ENCODE measurements at regions not wholly inside any gene's neighbourhood (a gene's known extent, or its start where the extent isn't known, plus 50 kb on each side); places are given as distances from the start of the nearest gene placed in this dataset.

DNA sequence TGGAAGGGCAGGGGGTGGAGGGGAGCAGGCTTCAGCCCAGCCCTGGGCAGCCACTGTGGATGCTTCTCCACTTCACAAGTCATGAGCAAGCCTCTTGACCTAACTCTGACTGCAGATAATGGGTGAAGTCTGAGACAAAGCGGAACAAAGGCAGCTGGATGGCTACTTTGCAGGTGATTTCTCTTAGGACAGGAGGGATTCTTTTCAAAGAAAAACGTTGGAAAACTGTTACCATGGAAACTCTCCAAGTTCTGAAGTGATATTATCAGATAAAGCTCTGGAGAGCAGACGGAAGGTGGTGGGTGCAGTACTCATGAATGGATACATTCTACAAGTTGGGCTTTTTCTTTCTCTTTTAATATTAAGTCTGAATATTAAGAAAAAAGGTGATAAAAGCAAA is 254.2 kb upstream of the SLCO3A1 start:
- no peak overlapping the region for H3K27ac ChIP-seq
- no peak for ATAC-seq (replicated peaks in 6 of 8)
- WGBS, 10 experiments: 20 to 93% (median 62%) methylated on average over 2 to 3 of the region's 3 CpGs
- peaks cover 2 to 4% of the 10 kb centered on the region in 2 donors for H3K4me1 ChIP-seq (replicated peaks in 1 of 2)
- no peak overlapping the region for H3K4me3 ChIP-seq
- in situ Hi-C loops (cut with MboI; ENCODE audit: low pct_unique_long_range_greater_than_20kb in 2 of 9, low sequenced_read_pairs in 9 of 9, unreplicated experiment in 9 of 9): no loop called here

DNA sequence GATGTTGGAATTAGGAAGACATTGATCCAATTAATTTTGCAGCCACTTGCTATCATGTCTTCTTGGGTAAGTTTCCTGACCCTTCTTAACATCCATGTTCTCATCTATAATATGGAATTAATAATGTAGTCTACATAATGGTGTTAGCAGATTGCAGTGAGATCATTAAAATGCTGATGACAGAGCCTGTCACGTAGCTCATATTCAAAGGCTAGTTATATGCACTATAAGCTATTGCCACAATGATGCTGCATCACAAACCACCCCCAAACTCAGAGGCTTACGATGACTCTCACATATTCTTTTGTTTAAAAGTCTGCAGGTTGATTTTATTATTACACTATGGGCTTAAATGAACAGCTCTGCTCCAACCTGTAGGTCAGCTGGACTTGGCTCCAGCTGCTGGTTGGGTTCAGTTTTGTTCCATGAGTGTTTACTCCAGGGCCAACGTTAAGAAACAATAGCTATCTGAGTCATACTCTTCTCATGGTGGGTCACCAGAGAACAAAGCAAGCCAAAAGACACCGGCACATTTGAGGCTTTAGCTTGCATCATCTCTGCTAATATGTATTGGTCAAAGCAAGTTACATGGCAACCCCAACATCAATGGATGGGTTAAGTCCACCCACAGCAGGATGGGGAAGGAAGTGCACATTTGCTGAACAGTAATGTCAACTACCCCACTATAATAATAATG is 250.0 kb upstream of the SLCO3A1 start:
- H3K27ac ChIP-seq: no peak overlapping the region
- H3K4me1 ChIP-seq (replicated peaks in 1 of 2): peaks cover 2 to 4% of the 10 kb centered on the region in 2 donors
- peak in 3 of 8 experiments; percentile 73 to 79 (median 76) for ATAC-seq (replicated peaks in 6 of 8)
- in situ Hi-C loops (cut with MboI; ENCODE audit: low pct_unique_long_range_greater_than_20kb in 2 of 9, low sequenced_read_pairs in 9 of 9, unreplicated experiment in 9 of 9): no loop called here
- no peak overlapping the region for H3K4me3 ChIP-seq
- 7 to 80% (median 45%) methylated on average over 1 to 4 of the region's 4 CpGs; no CpG with 5 or more reads in 2 of the 10 experiments for WGBS, 10 experiments

DNA sequence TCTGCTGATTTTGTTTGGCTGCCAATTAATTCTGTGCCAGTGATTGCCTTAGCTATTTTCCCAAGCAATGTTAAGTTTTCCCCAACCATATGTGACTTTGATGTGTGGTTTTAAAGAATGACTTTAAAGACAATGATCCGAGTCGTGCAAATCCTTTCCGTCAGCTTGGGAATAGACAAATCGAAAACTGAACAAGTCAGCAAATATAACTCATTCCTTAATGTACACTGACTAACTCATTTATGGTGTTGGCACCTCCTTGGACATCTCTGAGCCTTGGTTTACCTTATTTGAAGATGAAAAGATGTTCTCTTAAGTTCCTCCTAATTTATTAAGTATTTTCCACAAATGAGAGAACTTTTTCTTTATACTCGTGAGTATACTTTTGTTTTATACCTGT is 249.4 kb upstream of the SLCO3A1 start:
- no peak for ATAC-seq (replicated peaks in 6 of 8)
- in situ Hi-C loops (cut with MboI; ENCODE audit: low pct_unique_long_range_greater_than_20kb in 2 of 9, low sequenced_read_pairs in 9 of 9, unreplicated experiment in 9 of 9): no loop called here
- Histone ChIP-seq H3K4me1 (replicated peaks in 1 of 2) (peaks cover 2 to 4% of the 10 kb centered on the region in 2 donors), H3K27ac (no peak overlapping the region), H3K4me3 (no peak overlapping the region)
- WGBS, 10 experiments: 0 to 95% (median 73%) methylated on average over 2 to 5 of the region's 5 CpGs; no CpG with 5 or more reads in 1 of the 10 experiments

DNA sequence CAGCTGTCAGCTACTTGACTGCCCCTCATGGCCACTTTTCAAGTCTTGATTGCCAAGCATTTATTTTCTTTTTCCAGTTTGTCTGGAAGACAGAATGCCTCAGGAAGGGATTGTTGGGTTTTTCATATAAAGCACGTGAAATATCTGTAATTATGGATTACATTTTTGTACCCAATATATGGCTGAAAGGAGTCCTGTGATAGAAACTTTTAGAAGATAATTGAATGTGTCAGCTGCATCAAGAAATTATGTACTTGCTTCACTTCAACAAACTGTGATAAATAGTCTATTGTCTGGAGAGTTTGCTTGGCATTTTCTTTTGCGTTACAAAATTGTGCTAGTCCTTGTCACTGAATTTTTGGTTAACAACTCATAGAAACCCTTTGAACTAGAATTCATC is 247.9 kb upstream of the SLCO3A1 start:
- WGBS, 10 experiments: 0 to 90% (median 81%) methylated on average over 1 to 2 of the region's 2 CpGs
- in situ Hi-C loops (cut with MboI; ENCODE audit: low pct_unique_long_range_greater_than_20kb in 2 of 9, low sequenced_read_pairs in 9 of 9, unreplicated experiment in 9 of 9): no loop called here
- no peak overlapping the region for H3K4me3 ChIP-seq
- H3K4me1 ChIP-seq (replicated peaks in 1 of 2): peaks cover 2 to 4% of the 10 kb centered on the region in 2 donors
- no peak for ATAC-seq (replicated peaks in 6 of 8)
- no peak overlapping the region for H3K27ac ChIP-seq

DNA sequence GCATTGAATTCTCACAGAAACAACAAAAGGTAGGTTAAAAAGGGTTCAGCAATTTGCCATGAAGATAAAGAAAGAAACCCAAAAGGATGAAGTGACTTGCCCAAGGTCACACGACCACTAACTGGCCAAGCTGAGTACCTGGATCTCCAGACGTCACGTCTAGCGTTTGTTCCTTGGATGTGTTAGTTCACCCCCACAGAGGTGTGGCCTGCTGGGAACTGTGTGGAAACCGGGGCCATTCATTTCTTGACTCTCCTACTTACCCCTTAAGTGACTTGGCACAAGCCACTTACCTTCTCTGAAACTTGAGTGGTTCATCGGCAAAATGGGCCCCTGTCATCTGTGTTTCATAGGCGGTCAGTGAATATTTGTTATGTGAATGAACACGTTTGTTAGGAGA is 244.3 kb upstream of the SLCO3A1 start:
- Histone ChIP-seq H3K4me3 (no peak overlapping the region), H3K27ac (no peak overlapping the region), H3K4me1 (replicated peaks in 1 of 2) (peaks cover 0 to 8% of the 10 kb centered on the region in 2 donors)
- in situ Hi-C loops (cut with MboI; ENCODE audit: low pct_unique_long_range_greater_than_20kb in 2 of 9, low sequenced_read_pairs in 9 of 9, unreplicated experiment in 9 of 9): no loop called here
- ATAC-seq (replicated peaks in 6 of 8): no peak
- WGBS, 10 experiments: 0 to 82% (median 73%) methylated on average over 1 to 6 of the region's 8 CpGs; no CpG with 5 or more reads in 4 of the 10 experiments

DNA sequence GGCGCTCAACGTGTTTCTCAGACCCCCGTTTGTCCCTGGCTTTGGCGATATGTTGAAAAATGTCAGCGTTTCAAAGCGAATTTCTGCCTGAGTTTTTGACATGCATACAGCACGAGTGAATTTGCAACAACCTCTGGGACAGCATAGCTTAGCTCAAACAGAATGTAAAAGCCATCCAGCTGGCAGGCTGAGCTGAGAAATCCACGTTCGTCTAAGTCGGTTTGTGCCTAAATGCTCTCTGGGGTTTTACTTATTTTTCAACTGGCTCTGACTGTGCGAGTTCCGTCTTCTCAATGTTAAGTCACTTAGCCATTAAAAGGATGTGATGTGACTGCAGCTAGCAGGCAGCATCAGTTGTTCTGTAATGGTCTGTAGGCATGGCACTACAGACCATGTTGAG is 243.5 kb upstream of the SLCO3A1 start:
- 15 to 100% (median 75%) methylated on average over 2 to 11 of the region's 12 CpGs; no CpG with 5 or more reads in 1 of the 10 experiments for WGBS, 10 experiments
- peak in 1 of 8 experiments; percentile 33 for ATAC-seq (replicated peaks in 6 of 8)
- no peak overlapping the region for H3K27ac ChIP-seq
- in situ Hi-C loops (cut with MboI; ENCODE audit: low pct_unique_long_range_greater_than_20kb in 2 of 9, low sequenced_read_pairs in 9 of 9, unreplicated experiment in 9 of 9): no loop called here
- H3K4me1 ChIP-seq (replicated peaks in 1 of 2): peaks cover 0 to 8% of the 10 kb centered on the region in 2 donors
- no peak overlapping the region for H3K4me3 ChIP-seq

DNA sequence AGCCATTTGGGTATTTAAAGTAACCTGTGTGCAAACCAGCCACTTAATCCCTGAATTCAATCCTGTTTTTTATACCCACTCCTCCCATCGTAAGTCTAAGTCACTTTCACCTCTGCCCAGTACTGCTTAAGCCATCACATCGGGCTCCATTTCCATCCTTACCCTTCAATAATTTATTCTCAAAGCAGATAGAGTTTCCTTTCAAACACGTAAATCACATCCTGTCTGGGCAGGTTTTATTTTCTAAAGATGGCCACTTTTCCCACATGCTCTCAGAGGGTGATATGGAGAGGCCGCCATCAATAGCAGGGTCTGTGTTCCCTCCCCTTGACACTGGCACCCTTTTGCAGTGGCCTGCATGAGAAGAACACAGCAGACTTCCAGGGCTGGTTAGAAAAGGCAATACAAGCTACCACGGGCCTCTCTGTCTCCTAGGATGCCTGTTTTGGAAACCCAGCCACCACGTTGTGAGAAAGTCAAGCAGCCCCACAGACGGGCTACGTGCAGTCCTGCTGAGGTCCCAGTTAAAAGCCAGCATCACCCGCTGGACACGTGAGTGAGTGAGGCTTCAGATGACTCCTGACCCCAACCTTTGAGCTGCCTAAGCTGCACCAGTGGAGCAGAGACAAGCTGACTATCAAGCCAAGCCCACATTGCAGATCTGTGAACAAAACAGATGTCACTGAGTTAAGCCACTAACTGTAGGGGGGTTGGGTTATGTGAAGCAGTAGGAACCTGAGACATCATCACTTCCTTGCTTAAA is 241.8 kb upstream of the SLCO3A1 start:
- H3K4me1 ChIP-seq (replicated peaks in 1 of 2): peaks cover 0 to 8% of the 10 kb centered on the region in 2 donors
- WGBS, 10 experiments: 0 to 92% (median 20%) methylated on average over 1 to 7 of the region's 10 CpGs; no CpG with 5 or more reads in 3 of the 10 experiments
- peak overlapping the region in 1 of 2 donors; percentile 7 for H3K27ac ChIP-seq
- in situ Hi-C loops (cut with MboI; ENCODE audit: low pct_unique_long_range_greater_than_20kb in 2 of 9, low sequenced_read_pairs in 9 of 9, unreplicated experiment in 9 of 9): no loop called here
- ATAC-seq (replicated peaks in 6 of 8): peak in 4 of 8 experiments; percentile 22 to 56 (median 38)
- no peak overlapping the region for H3K4me3 ChIP-seq

DNA sequence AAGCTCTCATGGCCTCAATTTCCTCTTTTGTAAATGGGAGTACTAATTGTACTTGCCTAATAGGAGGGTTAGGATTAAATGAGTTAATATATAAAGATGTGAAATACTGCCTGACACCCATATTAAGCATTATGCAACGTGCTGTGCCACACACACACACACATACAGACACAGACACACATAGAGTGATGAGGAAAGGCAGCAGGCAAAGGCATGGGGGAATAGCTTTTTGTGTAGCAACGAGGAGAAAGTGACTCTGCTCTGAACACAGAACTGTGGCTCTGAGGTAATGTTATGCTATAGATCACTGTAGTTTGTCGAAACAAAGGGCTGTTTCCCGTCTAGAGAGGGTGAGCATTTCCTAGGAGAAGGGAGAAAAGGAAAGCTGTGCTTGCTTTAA is 233.3 kb upstream of the SLCO3A1 start:
- peaks cover 28 to 31% of the 10 kb centered on the region in 2 donors for H3K4me1 ChIP-seq (replicated peaks in 1 of 2)
- peak in 5 of 8 experiments; percentile 76 to 93 (median 85) for ATAC-seq (replicated peaks in 6 of 8)
- 0 to 22% (median 8%) methylated on average over 1 to 3 of the region's 4 CpGs; no CpG with 5 or more reads in 4 of the 10 experiments for WGBS, 10 experiments
- peak overlapping the region in 1 of 2 donors; percentile 30 for H3K27ac ChIP-seq
- H3K4me3 ChIP-seq: no peak overlapping the region
- in situ Hi-C loops (cut with MboI; ENCODE audit: low pct_unique_long_range_greater_than_20kb in 2 of 9, low sequenced_read_pairs in 9 of 9, unreplicated experiment in 9 of 9): no loop called here

DNA sequence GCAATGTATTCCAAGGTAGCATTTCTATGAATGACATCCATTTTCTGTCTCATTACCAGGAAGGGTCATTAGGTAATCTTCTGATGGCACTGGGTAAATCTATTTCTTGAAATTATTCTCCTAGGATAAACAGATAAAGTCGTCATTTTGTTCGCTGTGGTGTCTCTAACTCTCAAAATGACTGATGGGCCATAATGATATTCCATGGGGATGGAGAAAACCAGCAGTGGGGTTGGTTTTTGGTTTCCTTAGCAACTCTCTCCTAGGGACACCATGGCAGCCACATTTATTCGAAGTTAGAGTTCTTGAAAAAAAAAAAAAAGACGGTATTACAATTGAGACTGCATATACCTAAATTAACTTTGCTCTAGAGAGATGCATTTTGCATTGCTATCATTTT is 231.3 kb upstream of the SLCO3A1 start:
- in situ Hi-C loops (cut with MboI; ENCODE audit: low pct_unique_long_range_greater_than_20kb in 2 of 9, low sequenced_read_pairs in 9 of 9, unreplicated experiment in 9 of 9): no loop called here
- Histone ChIP-seq H3K27ac (no peak overlapping the region), H3K4me3 (no peak overlapping the region), H3K4me1 (replicated peaks in 1 of 2) (peaks cover 31 to 32% of the 10 kb centered on the region in 2 donors)
- WGBS, 10 experiments: 20 to 71% (median 59%) methylated on average over 2 to 4 of the region's 4 CpGs; no CpG with 5 or more reads in 1 of the 10 experiments
- ATAC-seq (replicated peaks in 6 of 8): peak in 2 of 8 experiments; percentile 38 to 39

DNA sequence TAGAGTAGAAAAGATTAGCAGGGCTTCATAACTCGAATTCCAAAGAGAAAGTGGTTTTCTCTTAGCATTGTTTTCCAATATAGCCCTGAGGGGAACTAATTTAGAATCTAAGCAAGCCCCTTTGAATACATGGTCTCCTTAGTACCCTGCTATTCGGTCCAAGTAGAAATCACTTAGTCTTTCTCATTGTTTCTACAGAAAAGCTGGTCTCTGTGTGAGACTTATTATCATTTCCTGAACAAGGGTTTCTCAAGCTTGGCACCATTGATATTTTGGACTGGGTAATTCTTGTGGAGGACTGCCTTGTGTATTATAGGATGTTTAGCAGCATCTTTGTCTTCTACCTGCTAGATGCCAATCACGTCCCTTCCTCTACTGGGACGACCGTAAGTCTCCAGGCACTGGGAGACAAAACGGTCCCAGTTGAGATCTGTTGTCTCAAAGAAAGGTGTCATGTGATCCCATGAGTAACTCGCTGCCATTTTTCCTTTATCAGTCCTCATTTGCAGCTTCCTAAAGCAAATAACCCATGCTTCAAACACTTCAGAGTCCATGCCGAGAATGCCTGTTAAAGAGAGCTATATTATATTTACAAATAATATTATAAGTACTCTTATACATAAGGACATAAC is 230.7 kb upstream of the SLCO3A1 start:
- peaks cover 31 to 38% of the 10 kb centered on the region in 2 donors for H3K4me1 ChIP-seq (replicated peaks in 1 of 2)
- H3K4me3 ChIP-seq: no peak overlapping the region
- in situ Hi-C loops (cut with MboI; ENCODE audit: low pct_unique_long_range_greater_than_20kb in 2 of 9, low sequenced_read_pairs in 9 of 9, unreplicated experiment in 9 of 9): no loop called here
- no peak overlapping the region for H3K27ac ChIP-seq
- peak in 1 of 8 experiments; percentile 18 for ATAC-seq (replicated peaks in 6 of 8)
- WGBS, 10 experiments: 27 to 100% (median 64%) methylated on average over 1 to 8 of the region's 8 CpGs

DNA sequence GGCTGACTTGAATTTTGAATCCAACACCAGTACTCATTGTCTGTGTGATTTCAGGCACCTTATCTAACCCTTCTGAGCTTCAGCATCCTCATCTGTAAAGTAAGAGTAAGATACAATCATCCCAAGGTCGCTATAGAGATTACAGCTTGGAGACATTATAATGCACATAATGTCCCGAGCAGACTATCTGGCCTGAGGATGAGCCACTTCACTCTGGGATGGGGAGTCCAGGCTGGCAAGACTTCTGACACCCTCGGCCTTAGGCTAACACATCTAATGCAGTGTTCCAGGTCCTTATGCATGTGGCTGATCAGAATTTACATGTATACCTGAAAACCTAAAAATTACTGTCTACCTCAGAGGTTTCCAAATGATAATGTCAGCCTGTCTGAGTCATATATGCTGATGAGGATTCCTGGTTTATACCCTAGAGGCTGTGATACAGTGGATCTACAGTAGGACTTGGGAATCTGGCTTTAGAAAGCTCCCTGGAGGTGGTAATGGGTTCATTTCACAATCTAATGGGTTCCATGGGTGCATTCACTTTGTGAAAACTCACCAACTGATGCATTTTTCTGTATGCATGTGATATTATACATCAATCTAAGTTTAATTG is 229.0 kb upstream of the SLCO3A1 start:
- in situ Hi-C loops (cut with MboI; ENCODE audit: low pct_unique_long_range_greater_than_20kb in 2 of 9, low sequenced_read_pairs in 9 of 9, unreplicated experiment in 9 of 9): no loop called here
- H3K27ac ChIP-seq: no peak overlapping the region
- peak in 2 of 8 experiments; percentile 70 to 82 for ATAC-seq (replicated peaks in 6 of 8)
- H3K4me3 ChIP-seq: no peak overlapping the region
- H3K4me1 ChIP-seq (replicated peaks in 1 of 2): peaks cover 30 to 39% of the 10 kb centered on the region in 2 donors
- 0 to 100% (median 98%) methylated on average over 1 to 3 of the region's 3 CpGs; no CpG with 5 or more reads in 4 of the 10 experiments for WGBS, 10 experiments

DNA sequence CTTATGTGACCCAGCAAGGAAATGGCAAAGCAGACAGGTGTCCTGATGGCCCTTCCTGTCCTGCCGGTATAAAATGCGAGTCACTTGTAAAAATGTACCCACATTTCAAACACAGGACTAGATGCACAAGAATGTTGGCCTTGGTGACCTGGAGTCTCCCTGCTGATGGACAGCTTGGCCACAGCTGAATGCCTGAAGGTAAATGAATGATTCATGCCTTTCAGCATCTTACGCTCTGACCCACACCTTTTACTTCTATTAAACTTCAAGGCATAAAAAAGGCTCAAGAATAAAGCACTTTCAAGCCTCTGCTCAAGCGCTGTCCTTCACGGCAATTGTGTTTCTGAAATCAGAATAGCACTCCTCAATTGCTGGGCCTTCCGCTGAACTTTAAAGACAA is 228.0 kb upstream of the SLCO3A1 start:
- 50 to 100% (median 69%) methylated on average over 1 to 6 of the region's 6 CpGs for WGBS, 10 experiments
- in situ Hi-C loops (cut with MboI; ENCODE audit: low pct_unique_long_range_greater_than_20kb in 2 of 9, low sequenced_read_pairs in 9 of 9, unreplicated experiment in 9 of 9): no loop called here
- no peak for ATAC-seq (replicated peaks in 6 of 8)
- Histone ChIP-seq H3K27ac (no peak overlapping the region), H3K4me3 (no peak overlapping the region), H3K4me1 (replicated peaks in 1 of 2) (peaks cover 19 to 28% of the 10 kb centered on the region in 2 donors)
